HG02884 (cell line): ENCODE measurements at regions not wholly inside any gene's neighbourhood (a gene's known extent, or its start where the extent isn't known, plus 50 kb on each side); places are given as distances from the start of the nearest gene placed in this dataset.
"Not testable (repeated sequence)": the region's sequence is repeated elsewhere in the genome, so short reads cannot be mapped to it uniquely, and the experiment has no call there.

Experiments used
- ATAC-seq: cut with Tn5 transposase; IDR thresholded peaks from one replicate; pipeline ENCODE4 v1.9.1; 2021; ENCODE audit warnings: mild to moderate bottlenecking, moderate library complexity; ENCODE audit not compliant: unreplicated experiment

DNA sequence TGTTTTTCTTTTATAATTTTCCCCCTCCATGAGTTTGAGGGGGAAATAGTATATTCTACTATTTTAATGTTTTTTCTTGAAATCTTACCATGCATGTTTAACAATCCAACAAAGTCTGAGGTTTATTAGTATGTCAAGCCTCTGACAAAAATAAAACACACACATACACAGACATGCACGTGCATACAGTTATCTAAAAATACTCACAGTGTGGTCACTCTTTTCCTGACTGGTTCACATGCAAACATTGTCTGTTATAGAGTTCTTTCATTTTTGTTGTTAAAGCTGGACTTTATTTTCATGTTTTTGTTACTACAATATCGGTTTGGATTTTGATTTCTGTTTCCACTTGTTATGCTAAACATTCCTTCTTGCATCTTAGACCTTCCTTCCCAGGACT lies 236.6 kb downstream of the MFSD1 start:
- no peak for ATAC-seq

DNA sequence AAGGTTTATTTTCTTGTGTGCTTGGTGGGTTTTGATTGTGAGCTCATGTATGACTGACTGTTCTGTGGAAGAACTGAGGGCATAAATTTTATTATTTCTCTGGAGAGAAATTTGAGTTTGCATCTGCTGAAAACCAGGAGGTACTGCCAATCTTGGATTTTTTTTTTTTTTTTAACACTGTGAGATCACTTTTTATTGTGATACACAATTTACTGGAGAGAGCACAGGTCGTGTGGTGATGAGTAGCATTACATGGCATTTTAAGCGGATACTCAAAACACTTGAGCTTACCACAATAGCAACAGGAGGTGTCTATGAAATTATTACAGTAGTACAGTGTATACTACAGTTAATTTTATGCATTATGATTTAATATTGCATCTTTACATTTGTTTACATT lies 237.4 kb downstream of the MFSD1 start:
- no peak for ATAC-seq

DNA sequence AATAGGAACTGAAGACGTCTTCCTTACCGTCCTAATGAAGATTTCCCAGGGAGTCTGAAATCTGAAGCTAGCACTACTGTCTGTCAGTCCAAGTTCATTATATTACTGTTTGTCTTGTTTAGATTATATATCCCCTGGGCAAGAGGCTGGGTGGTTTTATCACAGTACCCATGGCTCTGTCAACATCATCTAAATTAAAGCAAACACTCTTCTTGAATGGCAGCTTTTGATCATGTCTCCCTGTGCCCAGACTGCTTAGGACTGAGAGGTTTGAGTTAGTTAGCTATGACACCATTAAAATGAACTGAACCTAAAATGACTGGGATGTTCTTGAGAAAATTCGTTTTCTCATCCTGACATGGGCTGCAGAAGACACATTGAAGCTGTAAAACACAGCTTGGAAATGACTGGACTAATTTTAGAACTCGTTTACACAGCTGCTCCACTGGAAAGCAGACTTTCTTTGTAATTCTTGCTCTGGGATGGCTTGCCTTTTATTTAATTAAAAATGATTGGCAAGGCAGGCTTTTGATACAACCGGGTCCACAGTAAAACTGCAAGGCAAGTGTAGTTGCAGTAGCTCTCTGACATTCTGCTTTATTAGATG lies 243.5 kb downstream of the MFSD1 start:
- ATAC-seq, result no peak

DNA sequence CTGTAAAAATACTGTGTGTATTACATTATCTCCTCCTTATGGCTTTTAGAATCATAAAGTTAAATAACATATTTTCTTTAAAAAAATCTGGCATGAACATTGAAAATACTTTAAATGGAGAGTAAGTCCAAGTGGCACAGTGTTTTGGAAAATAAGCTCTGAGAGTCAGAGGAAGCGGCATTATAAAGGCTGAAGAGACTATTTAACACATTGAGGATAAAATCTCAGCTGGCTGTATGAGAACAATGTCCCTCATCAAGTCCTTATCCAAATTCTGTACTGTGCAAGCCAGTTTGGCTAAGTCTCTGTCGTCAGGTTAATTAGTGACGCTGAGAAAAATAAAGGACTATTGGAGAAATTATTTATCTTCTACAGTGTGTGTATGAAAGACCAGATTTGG lies 245.5 kb downstream of the MFSD1 start:
- ATAC-seq, result no peak

DNA sequence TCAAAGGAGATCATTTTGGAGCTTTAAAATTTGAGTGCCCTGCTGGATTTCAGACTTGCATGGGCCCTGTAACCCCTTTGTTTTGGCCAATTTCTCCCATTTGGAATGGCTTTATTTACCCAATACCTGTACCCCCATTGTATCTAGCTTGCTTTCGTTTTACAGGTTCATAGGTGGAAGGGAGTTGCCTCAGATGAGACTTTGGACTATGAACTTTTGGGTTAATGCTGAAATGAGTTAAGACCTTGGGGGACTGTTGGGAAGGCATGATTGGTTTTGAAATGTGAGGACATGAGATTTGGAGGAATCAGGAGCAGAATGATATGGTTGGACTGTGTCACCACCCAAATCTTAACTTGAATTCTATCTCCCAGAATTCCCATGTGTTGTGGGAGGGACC lies 250.6 kb downstream of the MFSD1 start:
- not testable (repeated sequence) for ATAC-seq

DNA sequence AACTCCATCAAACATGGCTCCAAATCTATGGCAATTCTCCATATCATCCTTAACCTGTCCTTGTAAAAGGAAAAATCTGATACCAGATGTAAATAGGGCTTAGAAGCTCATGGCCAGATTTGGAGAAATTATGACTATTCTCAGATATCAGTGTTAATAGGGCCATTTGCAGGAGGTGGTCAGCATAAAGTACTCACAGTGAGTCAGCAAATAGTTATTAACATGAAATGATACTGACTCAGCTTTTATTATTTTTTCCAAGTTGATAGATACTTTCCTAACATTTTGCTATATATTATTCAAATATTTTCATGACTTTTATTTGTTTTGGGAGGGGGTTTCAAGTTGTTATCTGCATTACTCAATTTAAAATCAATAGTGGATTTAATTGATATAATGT lies 255.8 kb downstream of the MFSD1 start:
- no peak for ATAC-seq

DNA sequence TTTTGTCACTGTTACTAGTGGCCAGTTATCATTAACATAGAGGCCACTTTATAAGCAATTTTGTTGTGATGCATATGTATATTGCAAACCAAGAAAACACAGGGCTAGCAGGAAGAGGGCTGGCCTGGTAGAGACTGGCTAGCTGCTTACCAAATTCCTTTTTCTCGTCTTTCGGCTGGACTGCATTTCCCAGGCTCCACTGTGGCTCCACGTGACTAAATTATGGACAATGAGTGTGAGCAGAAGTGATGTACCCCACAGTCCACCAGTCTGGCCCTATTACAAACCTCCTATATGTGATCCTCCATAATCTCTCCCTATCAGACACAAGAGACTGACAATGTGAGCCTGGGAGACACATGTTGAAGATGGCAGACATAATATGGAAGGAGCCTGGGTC lies 257.0 kb downstream of the MFSD1 start:
- ATAC-seq, result no peak

DNA sequence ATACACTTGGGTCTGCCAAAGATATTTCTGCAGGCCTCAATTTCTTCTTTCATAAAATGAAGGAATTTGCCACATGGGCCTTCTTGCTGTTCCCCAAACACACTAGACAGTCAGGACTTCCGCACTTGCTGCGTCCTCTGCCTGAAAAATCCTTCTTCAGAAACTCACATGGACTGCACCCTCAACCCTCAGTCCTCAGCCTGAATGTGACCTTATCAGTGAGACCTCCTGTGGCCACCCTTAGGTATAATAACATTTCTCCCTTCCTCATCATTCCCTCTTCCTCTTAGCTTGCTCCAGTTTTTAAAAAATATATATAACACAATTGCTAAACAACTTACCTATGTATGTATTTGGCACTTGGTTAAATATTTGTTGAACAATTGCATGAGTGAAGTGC lies 257.5 kb downstream of the MFSD1 start:
- ATAC-seq, result no peak

DNA sequence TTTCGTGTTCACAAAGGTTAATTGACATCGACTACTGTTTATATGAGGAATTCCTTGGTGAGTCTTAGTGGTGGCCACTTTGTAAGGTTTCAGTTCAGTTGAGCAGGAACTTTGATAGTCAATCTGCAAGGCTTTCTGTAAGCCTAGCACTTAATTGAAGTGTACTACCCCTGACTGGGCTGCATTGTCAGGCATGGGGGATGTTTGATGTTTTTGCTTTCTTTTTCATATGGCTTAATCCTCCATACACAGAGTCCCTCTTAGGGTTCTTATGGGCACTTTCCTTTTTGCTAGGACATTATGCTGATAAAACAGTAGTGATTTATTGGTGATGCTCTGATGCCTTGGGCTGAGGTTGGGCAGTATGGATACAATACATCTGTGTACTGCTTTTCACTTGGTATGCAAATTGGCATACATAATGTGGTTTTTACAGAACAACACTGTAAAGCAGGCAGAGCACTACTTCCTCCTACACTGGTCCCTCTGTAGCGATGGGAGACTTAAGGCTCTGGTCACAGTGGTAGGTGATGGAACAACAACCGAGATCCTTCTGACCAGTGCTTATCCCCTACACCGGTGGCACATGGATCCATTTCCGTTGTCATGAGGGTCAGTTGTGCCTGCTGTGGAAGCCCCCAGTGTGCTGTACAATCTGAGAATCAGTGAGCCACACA lies 261.0 kb downstream of the MFSD1 start:
- no peak for ATAC-seq

DNA sequence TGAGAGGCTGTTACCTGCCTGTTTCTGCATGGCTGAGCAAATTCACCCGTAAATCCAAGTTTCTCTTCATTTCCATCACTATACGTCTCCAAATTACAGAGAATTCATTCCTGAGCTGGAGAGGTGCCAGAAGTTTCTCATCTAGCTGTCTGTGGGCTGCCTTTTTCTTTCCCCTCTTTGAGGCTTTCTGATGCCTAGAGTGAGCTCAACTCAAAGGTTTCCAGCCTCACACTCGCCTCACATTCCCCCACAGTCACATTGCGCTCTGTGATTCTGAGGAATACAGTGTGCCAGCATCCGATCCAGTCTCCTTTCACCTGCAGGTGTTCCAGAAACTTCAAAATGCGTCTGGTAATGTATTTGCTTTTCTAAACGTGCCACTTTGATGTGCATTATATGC lies 267.2 kb downstream of the MFSD1 start, which contains the start of gene IQCJ:
Gene IQCJ (plus strand): TSS at position 229 of the 400 bp plus-strand sequence.
- ATAC-seq, result no peak

DNA sequence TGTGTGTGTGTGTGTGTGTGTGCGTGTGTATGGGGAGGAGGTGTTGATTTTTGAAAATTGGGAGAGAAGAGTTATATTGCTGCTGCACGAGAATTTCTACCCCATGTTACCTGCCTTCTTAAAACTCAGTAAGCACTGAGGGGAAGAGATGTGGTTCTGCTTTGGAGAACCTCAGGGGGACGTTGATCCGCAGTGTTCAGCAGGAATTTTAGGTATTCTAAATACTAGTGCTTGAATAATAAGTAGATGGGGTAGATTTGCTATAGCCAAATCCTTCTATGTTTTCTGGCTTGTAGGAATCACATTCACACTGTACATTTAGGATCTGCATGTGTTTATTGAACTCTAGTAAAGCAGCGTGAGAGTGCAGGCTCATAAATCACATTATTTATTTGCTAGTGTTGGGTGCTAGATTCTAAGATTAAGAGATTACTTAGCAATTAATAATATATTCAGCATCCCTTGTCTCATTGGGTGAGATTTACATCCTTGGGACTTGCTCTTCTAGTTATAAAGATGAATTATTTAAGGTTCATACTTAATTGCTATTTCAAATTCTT lies 268.1 kb downstream of the MFSD1 start:
- no peak for ATAC-seq

DNA sequence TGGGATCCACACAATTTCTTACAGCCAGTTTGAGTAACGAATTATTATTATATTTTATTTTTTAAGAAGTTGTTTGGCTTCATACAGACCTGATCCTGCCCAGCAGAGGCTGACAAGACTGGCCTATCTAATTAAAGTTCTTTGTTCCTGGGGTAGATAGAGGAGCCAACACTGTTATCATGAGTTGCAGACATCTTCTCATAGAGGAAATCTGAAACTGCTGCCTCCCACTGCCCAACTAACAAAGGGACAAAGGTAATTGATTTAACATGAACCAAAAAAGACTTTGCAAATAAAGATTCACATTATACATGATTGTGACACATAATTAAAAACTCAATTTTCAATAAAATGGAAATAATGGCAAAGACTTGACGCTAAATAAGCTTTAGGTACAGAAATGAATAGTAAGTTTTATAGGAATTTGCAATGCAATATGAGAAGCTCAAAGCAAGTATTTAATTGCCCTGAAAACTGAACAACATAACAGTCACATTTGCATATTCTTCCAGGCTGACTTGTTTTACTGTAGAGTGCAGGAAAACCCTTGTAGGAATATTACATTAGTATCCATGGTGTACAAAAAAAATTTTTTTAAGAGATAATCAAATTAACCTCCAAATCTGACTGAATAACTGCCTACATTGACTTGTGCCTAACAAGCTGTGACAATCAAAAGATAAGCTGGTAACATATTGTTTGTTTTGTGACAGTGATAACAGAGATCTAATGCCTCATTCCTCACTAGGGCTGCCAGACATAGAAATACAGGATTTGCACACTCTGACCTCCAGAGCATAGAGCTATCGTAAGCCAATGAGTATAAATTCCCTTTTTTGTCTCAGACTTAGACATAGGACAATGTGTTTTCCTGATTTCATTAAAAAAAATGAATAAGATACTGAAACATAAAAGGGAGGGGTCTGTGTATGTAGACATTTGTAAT lies 273.2 kb downstream of the MFSD1 start:
- ATAC-seq, result no peak

DNA sequence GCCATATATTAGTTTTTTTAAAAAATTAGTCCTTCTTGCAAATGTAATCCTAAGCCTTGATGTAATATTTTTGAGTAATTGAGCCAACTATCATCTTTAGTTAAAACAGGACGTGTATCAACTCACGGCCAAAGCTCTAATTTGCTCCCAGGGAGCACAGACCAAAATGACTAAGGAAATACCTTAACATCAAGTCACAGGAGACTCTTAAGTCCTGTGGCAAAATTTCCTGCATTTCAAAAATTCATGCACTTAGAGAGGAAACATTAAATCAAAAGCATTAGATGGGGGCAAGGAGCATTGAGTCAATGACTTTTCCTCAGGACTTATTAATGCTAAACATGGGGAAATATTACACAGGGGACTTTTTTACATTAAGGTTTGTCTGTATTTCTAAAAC lies 276.0 kb downstream of the MFSD1 start:
- ATAC-seq, result no peak

DNA sequence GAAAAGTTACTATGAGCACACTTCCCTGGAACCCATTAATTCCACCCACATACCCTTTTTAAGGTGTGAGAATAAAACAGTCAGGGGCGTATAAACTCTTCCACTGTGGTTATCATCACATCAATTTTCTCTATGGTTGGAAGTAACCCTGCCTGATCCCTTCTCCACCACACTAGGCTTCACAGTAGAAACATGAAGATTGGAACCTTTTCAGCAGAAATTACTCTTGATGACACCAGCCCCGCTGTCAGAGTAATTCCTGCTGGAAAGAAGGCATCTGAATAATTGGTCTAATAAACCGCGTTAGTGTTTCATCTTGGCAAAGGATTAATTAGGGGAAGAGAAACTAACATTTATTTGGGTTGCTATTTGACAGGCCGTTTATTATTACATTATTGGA lies 278.4 kb downstream of the MFSD1 start:
- ATAC-seq, result no peak

DNA sequence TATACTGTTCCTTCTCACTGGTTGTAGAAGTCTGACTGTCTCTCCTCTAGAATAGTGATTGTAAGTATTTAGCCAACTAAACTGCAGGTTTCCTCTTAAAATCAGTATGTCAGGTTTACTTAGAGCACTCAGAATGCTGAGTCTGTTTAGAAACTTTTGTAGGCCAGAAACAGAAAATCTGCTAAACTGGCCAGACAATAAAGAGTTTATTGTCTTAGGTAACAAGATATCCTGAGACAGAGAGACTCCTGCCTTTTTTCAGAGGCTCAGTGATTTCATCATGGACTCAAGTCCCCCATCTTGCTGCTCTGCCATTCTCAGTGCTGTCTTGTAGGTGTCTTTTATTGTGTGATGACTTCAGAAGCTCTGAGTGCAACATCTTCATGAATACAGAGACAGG lies 279.0 kb downstream of the MFSD1 start:
- no peak for ATAC-seq

DNA sequence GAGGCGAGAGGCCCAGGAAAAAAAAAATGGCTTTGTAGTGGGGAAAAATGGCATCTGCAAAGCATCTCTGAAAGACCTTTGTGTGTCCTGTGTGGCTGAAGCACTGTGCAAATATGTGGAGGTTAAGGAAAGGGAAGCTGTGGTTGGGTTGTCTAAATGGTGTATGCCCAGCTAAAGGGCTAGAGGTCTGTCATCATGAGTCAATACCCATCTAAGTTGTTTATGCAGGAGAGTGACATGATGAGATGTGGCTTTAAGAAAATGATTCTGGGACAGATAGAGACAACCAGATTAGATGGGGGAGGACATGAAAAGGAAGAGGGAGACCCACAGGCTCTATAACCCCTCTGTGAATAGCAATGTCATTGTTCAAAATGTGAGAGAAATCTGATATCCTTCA lies 280.7 kb downstream of the MFSD1 start:
- no peak for ATAC-seq

DNA sequence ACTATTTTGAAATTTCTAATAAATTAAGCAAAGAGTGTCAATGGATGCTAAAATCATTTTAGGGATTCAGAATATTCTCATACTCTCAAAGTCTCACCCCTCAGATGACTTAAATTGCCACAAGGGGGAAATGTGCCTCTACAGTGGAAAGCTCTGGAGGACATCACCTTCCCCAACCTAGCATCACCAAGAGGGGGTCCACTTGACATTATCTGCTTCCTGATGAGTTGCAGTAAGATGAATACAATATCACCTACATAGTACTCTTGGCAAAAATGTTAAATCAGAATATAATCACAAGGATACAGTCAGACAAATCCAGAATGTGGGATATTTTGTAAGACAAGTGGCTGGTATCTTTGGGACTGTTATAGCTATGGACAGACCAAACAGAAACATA lies 290.1 kb downstream of the MFSD1 start:
- no peak for ATAC-seq

DNA sequence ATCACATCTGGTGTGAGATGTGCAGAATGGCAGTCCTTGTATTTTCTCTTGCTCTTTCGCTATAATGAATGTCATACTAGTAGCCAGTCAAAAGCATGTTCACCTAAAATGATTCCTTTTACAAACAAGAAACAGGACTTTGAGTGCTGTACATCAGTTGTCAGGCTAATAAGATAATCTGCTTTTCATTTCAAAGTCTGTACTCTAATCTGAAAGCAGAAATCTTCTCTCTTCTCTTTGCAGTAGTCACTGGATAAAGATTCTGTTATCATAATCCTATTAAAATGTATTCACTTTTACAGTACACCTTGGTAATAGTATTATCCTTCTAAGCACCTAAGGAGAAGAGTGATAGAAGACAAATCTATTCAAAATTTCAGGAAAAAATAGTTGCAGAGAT lies 300.1 kb downstream of the MFSD1 start:
- ATAC-seq, result no peak

DNA sequence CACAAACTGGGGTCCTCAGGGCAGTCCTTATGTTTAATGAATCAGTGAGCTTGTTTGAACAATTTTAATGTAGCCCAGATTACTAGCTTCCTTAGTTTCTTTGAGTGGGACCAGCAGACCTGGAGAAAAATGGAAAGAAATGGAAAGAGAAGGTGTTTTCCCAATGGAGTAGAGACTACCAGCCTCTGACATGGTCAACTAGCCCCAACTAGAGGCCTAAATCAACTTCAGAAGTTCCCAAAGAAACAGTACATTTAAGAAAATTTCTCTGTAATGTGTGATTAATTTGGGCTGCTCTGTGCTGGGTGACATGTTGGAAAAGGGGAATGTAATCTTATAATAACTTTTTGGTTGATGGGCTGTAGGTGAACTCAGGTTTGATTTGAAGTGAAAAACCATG lies 310.9 kb downstream of the MFSD1 start:
- no peak for ATAC-seq

DNA sequence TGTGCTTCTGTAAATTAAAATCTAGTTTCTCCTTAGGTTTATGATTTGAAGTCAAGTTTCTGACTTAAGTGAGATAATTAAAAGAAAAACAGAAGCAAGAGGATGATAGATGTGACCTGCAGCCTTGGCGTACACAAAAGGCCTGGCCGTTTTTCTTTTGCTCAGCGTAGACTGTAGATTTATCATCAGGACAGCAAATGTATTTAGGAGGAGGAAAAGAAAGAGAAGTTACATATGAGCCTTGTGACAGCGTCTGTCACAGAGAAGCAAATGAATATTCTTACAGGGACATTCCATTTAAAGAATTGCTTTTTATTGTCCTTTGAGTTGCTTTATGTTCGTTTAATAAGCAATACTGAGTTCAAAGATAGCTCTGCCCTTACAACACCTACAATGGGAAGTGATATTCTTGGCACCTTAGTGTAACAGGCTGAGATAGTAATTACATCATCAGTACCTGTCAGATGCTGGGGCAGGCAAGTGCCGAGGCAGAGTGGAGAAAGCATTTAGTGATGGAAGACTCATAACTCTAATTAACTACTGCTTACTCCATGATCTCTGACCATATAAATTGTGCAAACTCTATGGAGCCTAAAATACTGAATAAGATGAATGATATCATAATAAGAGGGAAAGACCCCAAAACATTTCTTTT lies 311.5 kb downstream of the MFSD1 start:
- no peak for ATAC-seq

DNA sequence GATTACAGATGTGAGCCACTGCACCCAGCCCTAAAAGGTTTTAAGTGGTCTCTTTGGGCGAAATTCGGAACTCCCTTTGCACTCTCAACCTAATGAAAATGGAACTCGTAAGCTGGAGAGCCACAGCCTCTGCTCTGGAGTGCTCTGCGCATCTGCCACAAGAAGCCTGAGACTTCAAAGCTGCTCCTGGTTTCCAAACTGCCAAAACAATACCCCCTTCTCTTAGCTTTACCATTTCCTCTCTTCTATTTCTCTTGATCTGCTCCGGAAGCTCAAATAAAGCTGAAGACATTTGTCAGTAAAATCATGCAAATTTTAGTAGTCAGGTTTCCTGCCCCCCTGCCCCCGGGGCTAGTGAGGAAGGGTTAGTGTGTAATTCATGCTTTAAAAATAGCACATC lies 312.7 kb downstream of the MFSD1 start:
- no peak for ATAC-seq
